ENCODE measurements at regions not wholly inside any gene's neighbourhood (a gene's known extent, or its start where the extent isn't known, plus 50 kb on each side); places are given as distances from the start of the nearest gene placed in this dataset.

DNA sequence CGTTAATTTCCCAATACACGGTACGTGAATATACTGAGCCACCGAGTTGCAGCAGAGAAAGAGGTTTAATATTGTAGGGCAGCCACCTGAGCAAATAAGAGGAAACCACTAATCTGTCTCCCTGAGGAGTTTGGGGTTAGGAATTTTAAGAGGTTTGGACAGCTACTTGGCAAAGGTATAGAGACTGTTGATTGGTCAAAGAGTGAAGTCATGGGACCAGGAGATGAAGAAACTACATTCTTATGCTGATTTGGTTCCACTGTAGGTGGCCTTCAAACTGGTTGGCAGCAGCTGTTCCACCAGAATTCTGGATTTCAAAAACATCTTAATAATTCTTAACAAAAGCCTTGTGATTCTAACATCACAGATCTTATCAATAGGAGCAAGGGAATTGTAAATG lies 485.4 kb upstream of the PRMT6 start:
- DNase-seq (ENCODE audit: low read depth): no peak

DNA sequence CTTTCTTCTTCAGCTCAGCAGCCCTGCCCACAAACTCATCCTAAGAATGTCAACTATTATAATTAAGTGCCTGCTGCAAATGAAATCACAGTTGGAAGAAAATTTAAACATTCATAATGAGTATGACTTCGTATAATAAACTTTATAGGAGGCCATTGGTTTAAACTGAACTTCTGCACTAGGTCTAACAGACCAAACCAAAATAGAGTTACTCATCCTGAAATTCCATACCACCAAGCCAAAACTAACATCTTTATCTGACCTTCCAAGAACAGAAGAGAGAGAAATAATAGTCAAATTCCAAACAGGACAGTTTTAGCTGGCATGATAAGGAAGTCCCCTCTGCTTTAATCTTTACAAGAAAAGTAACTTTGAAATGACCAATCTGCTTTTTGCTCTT lies 472.4 kb upstream of the PRMT6 start:
- no peak for DNase-seq (ENCODE audit: low read depth)

DNA sequence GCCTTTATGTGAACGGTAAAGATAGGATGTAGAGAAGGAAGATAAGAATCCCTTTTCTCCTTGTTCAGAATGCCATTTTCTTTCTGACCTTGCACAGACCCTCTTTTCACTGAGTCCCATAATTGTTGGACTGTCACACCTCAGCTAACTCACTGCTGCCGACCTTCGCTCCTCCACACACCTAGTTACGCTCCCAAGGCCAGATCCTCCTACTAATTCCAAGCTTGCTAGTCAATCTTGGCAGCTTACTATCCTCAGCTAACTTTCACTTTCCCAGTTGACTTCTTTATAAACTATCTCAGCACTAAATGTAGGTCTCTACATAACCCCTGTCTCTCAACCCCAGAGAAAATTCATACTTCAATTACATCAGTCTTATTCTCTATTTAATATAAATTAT lies 471.8 kb upstream of the PRMT6 start:
- DNase-seq (ENCODE audit: low read depth): no peak

DNA sequence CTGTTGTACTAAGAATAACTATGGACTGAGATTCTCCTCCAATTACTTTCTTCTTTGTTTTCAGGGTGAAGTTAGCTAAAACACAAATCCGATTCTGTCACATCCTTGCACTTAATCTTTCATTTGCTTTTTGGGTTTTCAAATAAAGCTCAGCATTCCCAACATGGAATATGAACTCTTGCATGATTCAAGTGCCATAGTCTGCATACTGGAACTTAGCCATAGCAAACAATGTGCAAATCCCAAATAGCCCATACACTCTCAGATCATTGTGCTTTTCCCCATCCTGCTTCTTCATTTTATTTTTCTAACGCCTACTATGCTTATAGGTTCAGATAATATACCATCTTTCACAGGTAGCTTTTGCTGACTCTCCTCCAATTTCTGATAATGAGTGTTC lies 455.8 kb upstream of the PRMT6 start:
- no peak for DNase-seq (ENCODE audit: low read depth)

GRCh38 chr1:106603616-106604015 lies 452.9 kb upstream of the PRMT6 start:
- DNase-seq (ENCODE audit: low read depth): no peak

- DNase-seq (ENCODE audit: low read depth): no peak
These were observed 447.6 kb upstream of the PRMT6 start for GRCh38 chr1:106608841-106609240.

GRCh38 chr1:106613068-106613467 lies 443.4 kb upstream of the PRMT6 start:
- no peak for DNase-seq (ENCODE audit: low read depth)

- DNase-seq (ENCODE audit: low read depth): no peak
These were observed 442.6 kb upstream of the PRMT6 start for GRCh38 chr1:106613861-106614260.

- DNase-seq (ENCODE audit: low read depth): no peak
These were observed 441.0 kb upstream of the PRMT6 start for GRCh38 chr1:106615473-106615872.

- DNase-seq (ENCODE audit: low read depth): no peak
These were observed 437.2 kb upstream of the PRMT6 start for GRCh38 chr1:106619080-106619826.

GRCh38 chr1:106619827-106620134 lies 436.7 kb upstream of the PRMT6 start:
- DNase-seq (ENCODE audit: low read depth): no peak

DNA sequence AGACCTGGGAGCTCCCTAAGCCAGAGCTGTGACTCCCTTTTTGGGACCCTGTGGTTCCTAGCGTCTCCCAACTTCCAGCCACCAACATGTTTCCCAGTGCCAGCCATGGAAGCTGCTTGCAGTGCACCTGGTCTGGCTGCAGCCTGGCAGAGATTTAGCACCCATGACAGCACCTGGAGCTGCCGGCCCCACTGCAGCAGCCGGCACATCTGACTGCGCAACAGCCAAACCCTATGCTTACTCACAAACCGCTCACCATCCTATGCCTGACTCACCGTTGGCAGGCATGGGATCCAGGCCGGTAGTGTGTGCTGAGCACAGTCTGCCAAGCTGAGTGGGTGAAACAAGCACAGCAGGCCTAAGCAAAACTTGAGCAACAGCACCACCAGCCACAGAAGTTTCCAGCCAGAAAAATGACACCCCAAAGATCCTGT lies 435.9 kb upstream of the PRMT6 start:
- DNase-seq (ENCODE audit: low read depth): no peak

GRCh38 chr1:106621853-106622252 lies 434.6 kb upstream of the PRMT6 start:
- DNase-seq (ENCODE audit: low read depth): no peak

DNA sequence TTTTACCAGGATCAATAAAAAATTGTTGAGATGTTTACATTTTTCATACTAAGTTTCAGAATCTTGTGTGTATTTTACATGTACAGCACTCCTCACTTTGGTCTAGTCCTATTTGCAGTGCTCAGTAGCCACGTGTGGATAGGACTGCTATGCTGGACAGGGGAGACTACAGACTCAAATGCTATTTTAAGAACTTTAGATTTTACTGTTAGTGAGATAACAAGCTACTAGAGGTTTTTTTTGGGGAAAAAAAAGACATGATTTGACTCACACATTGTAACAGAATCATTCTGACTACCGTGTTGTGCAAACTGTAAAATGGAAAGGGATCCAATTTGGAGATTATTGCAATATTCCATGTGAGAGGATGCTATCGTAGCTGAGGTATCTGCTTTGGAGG lies 418.9 kb upstream of the PRMT6 start:
- DNase-seq (ENCODE audit: low read depth): no peak

GRCh38 chr1:106646261-106646784 lies 410.2 kb upstream of the PRMT6 start:
- DNase-seq (ENCODE audit: low read depth): no peak

- DNase-seq (ENCODE audit: low read depth): no peak
These were observed 409.7 kb upstream of the PRMT6 start for GRCh38 chr1:106646816-106647215.

DNA sequence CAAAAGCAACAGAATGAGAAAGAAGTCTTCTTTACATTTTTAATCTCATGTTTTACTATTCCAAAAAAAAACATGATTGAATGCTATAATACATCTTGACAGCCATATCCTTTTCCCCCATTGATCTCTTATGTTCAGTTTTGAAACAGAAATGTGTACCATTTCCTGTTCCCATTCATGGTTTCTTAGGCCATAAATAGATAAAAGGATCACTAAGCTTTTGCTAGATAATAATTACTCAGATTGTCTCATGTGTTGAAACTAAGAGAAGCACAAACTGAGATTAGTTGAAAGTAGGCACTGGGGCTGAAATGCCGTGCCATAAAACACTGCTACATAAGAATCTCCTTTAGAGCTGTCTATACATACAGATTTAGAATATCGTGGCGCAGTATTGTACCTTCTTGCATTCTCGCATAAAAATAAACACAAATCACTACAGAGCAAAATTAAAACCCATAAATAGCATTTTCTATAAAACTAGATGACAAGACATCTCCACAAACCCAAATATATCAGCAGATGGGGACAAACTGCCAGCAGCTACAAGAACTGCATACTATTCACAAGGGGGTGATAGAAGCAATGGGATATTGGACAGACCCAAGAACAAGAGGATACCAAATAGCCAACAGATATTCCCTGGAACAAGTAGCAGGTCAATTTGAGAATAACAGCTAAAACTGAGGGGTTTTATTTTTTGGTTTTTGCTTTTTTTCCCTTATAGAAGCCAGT lies 405.3 kb upstream of the PRMT6 start:
- no peak for DNase-seq (ENCODE audit: low read depth)

- DNase-seq (ENCODE audit: low read depth): no peak
These were observed 396.8 kb upstream of the PRMT6 start for GRCh38 chr1:106659490-106660244.

GRCh38 chr1:106675558-106675957 lies 380.9 kb upstream of the PRMT6 start:
- no peak for DNase-seq (ENCODE audit: low read depth)

DNA sequence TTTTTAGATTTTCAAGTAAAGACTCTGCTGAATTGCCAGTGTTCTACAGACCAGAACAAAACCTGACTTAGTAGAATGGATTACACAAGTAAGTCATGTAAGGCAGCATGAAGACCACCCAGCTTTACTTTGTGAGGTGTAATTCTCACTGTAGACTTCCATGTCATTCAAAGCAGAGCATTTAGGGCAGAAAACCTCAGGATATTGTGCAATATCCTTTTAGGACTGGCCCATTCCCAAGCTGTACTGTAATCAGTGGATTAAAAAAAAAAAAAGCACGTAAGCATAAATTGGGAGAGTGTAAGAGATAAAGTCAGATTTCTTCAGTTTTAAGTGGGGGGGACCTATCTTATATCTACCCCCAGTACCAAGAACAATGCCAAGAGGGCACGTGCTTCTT lies 380.5 kb upstream of the PRMT6 start:
- DNase-seq (ENCODE audit: low read depth): no peak

DNA sequence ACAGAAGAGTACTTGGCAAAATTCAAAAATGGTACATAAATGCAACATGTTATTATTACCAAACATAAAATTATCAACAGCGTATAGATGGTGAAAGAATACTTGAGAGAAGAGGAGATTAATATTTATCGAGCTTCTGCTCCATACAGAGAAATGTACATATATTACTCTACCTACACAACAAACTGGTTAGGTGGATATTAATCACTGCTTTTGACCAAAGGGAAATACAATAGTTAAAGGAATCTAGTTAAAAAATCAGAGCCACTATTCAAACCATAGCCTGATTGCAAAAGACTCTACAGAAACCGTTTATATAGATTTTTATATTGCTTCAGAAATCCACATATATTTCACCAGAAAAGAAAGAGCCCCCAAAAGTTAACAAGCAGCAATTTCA lies 379.3 kb upstream of the PRMT6 start:
- no peak for DNase-seq (ENCODE audit: low read depth)

DNA sequence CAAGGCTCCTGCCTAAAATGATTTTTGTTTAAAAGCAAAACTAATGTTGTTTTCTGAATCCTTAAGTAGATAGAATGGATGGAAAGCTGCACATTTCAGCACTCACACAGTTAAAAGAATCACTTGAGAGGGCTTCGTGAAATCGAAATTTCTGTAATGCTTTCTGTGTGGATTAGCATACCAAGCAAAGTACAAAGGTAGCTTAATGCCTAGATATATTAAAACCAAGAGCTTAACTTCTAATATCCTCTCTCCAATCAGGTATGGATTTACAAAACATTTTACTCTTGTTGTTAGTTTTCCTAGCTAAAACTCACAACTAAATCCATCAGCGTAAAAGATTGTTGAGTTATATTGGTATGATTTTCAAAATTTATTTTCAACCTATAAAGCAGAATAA lies 378.8 kb upstream of the PRMT6 start:
- no peak for DNase-seq (ENCODE audit: low read depth)
